KBM-7 (cell line): ENCODE measurements at regions not wholly inside any gene's neighbourhood (a gene's known extent, or its start where the extent isn't known, plus 50 kb on each side); places are given as distances from the start of the nearest gene placed in this dataset.

Experiments
- DNase-seq: peaks from one replicate; pipeline ENCODE4 v3.0.0-alpha.2; 2015
- in situ Hi-C: fragments of 300-500 bp; cut with MboI; formaldehyde crosslinking; loops from 2 replicates; pipeline ENCODE4 v1.14.3; 2020; ENCODE audit warnings: low sequenced_read_pairs, low pct_unique_long_range_greater_than_20kb, mixed read lengths

DNA sequence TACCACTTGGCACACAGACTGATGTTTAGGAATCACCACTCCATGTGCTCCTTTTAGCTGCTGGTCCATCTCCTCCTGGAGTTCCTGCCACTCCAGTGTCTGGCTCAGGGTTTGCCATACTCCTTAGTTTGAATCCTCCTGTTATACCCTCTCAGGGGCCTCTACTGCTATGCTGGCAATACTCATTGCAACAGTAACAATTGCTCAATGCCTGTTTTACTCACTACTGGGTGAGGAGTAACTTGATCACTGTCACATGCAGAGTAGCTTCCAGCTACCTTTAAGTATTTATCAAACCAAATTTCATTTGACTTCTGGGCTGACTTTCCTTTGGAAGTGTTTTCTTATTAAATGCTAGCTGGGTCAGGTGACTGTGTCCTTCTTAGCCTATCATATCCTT, 107.2 kb upstream of the WLS start:
- in situ Hi-C loops: loop anchor here (25.0 kb wide), 2 partner anchors 227 to 777 kb away; no protein-coding TSS in a partner anchor
- DNase-seq: no peak

DNA sequence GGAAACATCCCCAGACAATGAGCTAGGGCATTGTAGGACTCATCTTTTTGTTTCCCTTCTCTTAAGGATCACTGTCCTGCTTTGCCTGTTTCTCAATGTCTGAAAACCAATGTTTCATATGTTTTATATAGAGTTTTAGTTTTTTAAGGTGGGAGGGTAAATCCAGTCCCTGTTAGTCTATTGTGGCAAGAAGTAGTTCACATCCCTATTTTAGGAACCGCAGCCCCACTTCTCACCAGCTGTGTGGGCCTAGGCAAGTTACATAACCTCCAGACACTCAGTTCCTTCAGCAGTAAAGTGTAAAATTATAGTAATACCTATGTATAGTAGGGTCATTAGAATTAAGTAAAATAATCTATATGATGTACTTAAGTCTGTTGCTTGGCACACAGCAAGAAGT, 105.8 kb upstream of the WLS start:
- no peak for DNase-seq
- in situ Hi-C loops: loop anchor here (25.0 kb wide), 2 partner anchors 226 to 776 kb away; no protein-coding TSS in a partner anchor

DNA sequence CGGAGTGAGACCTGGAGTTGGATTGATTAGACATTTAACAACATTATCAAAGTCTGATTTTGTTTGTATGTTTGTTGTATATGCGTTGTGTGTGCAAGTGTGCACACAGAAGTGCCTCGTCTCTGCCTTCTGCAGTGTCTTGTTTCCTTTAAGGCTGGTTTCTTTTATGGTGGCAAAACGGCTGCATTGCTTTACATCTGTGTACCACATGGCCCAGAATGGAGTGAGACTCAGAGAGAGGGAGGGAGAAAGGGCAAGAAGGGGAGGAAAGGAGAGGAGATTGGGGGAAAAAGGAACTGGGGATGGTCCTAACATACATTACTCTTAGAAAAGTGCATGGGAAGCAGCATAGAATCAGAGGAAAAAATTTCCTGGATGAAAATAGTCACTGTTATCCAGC, 99.7 kb upstream of the WLS start:
- no peak for DNase-seq
- in situ Hi-C loops: loop anchor here (25.0 kb wide), 2 partner anchors 220 to 770 kb away; no protein-coding TSS in a partner anchor

DNA sequence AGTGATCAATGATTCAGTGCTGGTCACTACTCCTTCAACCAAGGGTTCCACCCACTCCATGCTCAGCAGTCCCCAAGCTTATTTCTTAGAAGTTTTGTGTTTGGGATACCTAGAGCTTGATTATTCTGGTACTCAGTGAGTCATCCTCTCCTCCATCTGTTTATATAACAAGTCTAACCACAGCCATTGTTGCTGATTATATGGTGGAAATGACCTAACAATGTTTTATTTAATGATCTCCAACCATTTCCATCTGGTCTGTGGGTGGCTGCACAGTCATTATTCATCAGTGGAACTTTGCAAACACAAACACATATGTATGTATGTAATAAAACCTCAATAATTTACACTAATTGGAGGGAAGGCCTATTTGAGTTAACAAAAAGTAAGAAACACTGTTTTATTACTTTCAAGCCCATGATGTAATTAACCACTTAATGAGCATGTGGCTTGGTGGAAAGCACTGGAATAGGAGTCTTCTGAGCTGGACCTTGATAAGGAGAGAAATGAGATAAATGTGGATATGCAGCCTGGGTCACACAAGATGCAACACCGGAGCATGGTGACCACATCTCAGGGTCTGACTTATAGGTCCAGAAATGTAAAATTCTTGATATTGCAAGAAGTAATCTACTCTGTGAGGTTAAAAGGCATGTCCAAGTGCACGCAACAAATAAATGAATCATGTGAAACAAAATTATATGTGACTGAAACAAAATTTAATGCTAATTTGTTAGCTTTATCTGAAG, 99.0 kb upstream of the WLS start:
- in situ Hi-C loops: loop anchor here (25.0 kb wide), 2 partner anchors 219 to 769 kb away; no protein-coding TSS in a partner anchor

GRCh38 chr1:68330391-68330790, 98.1 kb upstream of the WLS start:
- in situ Hi-C loops: loop anchor here (25.0 kb wide), 2 partner anchors 218 to 768 kb away; no protein-coding TSS in a partner anchor

More for the DNA sequence above, 99.0 kb upstream of the WLS start:
- no peak for DNase-seq

GRCh38 chr1:68329096-68329835, 96.9 kb upstream of the WLS start:
- in situ Hi-C loops: loop anchor here (25.0 kb wide), 2 partner anchors 217 to 767 kb away; no protein-coding TSS in a partner anchor
- no peak for DNase-seq

More at GRCh38 chr1:68330391-68330790, 98.1 kb upstream of the WLS start:
- DNase-seq: no peak

- no peak for DNase-seq
- in situ Hi-C loops: loop anchor here (25.0 kb wide), 2 partner anchors 216 to 766 kb away; no protein-coding TSS in a partner anchor
Observed at GRCh38 chr1:68328490-68328889, 96.2 kb upstream of the WLS start.

DNA sequence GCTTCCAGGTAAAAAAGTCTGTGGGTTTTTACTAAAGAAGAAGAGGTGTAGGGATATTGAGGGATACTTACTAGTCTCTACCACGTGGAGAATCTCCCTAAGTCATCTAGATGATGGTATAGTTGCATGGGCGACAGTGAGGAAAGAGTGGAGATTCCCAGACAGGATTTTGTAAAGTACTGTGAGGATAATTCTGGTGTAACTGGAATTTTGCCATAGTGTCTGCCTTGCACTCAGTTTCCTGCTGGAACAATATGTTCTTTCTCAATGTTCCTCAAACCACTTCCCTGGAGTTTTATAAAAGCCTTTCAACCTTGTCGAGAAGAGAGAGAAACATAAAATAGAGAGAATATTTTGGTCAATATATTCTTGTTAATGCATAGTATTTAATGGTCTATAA, 95.1 kb upstream of the WLS start:
- DNase-seq: no peak
- in situ Hi-C loops: loop anchor here (25.0 kb wide), 2 partner anchors 215 to 765 kb away; no protein-coding TSS in a partner anchor

- in situ Hi-C loops: loop anchor here (25.0 kb wide), 2 partner anchors 214 to 764 kb away; no protein-coding TSS in a partner anchor
- no peak for DNase-seq
Observed at GRCh38 chr1:68326481-68326880, 94.2 kb upstream of the WLS start.

GRCh38 chr1:68324316-68324715, 92.0 kb upstream of the WLS start:
- in situ Hi-C loops: no loop called here
- DNase-seq: no peak

- DNase-seq: no peak
- in situ Hi-C loops: no loop called here
Observed at GRCh38 chr1:68322837-68323687, 90.7 kb upstream of the WLS start.

- in situ Hi-C loops: no loop called here
- DNase-seq: no peak
Observed at GRCh38 chr1:68322096-68322495, 89.8 kb upstream of the WLS start.

- DNase-seq: no peak
- in situ Hi-C loops: no loop called here
Observed at GRCh38 chr1:68321084-68321685, 88.9 kb upstream of the WLS start.

DNA sequence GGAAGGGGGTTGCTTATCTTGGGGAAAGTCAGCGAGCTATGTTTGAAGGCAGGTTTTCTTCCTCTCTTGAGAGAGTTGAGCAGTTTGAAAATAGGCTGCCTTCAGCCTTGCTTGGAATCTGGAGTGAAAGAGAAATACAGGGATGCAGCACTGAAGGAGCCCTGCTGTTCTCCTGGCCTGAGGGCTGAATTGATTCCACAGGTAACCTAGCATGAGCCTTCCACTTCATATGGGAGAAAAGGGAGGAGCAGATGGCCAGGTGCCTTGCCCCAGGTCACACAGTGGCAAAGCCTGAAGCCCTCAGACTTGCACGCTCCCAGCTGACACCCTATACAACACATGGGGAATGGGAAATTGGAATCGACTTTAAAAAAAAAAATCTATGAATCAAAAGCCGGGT, 88.0 kb upstream of the WLS start:
- no peak for DNase-seq
- in situ Hi-C loops: no loop called here

DNA sequence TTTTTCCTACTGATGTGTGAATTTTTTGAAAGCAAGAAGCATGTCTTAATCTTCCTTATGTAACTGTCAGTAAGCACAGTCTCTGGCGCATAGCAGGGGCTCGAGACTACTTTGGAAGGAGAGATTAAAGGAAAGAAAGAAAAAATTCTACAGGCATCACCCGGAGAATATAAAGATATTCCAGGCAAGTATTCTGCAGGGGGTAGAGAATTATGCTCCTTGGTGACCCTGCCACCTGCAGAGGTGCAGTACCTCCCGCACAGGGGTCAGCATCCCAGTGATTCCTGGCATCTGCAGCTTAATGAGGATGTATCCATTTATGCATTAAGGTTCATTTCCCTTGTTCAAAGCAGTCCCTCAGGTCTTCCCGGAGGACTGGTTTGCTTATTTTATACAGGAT, 87.6 kb upstream of the WLS start:
- in situ Hi-C loops: no loop called here
- DNase-seq: no peak

DNA sequence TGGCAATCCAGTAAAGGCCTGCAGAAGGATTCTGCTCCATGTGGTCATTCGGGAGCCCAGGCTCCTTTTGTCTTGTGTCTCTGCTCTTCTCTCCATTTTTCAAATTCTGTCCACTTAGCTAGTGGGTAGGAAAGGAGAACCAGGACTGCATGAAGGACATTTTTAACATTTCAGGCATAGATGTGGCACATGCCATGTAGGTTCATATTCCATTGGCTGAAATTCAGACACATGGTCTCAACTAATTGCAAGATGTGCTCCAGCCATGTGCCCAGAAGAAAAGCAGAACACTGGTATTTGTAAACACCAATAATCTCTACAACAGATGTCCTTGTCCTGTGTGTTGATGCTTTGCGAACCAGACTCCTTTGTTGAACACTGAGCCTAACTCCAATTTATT, 85.2 kb upstream of the WLS start:
- in situ Hi-C loops: no loop called here
- no peak for DNase-seq

GRCh38 chr1:68314151-68314780, 81.9 kb upstream of the WLS start:
- no peak for DNase-seq
- in situ Hi-C loops: no loop called here

DNA sequence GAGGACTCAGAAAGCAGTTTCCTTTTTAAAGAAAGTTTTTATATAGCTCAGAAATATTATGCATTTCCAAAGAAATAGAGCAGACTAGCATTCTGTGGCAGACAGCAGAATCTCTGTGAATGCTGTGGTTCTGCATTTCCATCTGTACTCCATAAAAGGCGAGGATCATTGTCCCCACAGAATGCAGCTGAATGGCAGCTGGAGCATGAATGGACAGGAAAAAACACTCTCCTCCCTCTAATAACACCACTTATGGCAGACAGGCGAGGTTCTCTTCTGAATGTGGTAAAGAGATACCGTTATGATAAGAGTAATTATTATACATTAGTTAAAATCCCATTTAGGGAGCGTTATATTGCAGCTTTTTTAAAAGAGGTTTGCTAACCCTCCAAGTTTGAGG, 81.4 kb upstream of the WLS start:
- DNase-seq: no peak
- in situ Hi-C loops: no loop called here
